Activated CD8-positive, alpha-beta memory T cell treated with anti-CD3 and anti-CD28 coated beads, Interleukin-2, amount 10 ng/mL, durations not matched to agents 7 days and 5 days (primary cell): ENCODE measurements at regions not wholly inside any gene's neighbourhood (a gene's known extent, or its start where the extent isn't known, plus 50 kb on each side); places are given as distances from the start of the nearest gene placed in this dataset.
"Not testable (repeated sequence)": the region's sequence is repeated elsewhere in the genome, so short reads cannot be mapped to it uniquely, and the experiment has no call there.

Source experiments
- ATAC-seq: fragments of 150-1000 bp; cut with Tn5 transposase; one replicate; pipeline ENCODE4 v1.10.0; 2021; ENCODE audit warnings: moderate library complexity
- CTCF ChIA-PET: fragments of 350-600 bp; sonication (Branson Sonifier 250); formaldehyde crosslinking; loops from one replicate; lab custom pipeline; 2021; ENCODE audit warnings: antibody characterized with exemption; lab: Charles Lee
- DNase-seq: peaks from one replicate; pipeline ENCODE4 v3.0.0-alpha.2; 2020
- H3K27ac Mint-ChIP-seq: one replicate; pipeline ENCODE4 v1.8.0; 2021; ENCODE audit warnings: mild to moderate bottlenecking, mixed read lengths
- H3K27me3 Mint-ChIP-seq: one replicate; pipeline ENCODE4 v1.8.0; 2021; ENCODE audit warnings: mixed read lengths
- H3K36me3 Mint-ChIP-seq: one replicate; pipeline ENCODE4 v1.8.0; 2021; ENCODE audit warnings: mild to moderate bottlenecking, mixed read lengths
- H3K4me1 Mint-ChIP-seq: one replicate; pipeline ENCODE4 v1.8.0; 2021; ENCODE audit warnings: mixed read lengths
- H3K4me3 Mint-ChIP-seq: one replicate; pipeline ENCODE4 v1.8.0; 2021; ENCODE audit warnings: mild to moderate bottlenecking, moderate library complexity, mixed read lengths
- H3K9me3 Mint-ChIP-seq: one replicate; pipeline ENCODE4 v1.8.0; 2022; ENCODE audit warnings: low read depth, mixed read lengths

DNA sequence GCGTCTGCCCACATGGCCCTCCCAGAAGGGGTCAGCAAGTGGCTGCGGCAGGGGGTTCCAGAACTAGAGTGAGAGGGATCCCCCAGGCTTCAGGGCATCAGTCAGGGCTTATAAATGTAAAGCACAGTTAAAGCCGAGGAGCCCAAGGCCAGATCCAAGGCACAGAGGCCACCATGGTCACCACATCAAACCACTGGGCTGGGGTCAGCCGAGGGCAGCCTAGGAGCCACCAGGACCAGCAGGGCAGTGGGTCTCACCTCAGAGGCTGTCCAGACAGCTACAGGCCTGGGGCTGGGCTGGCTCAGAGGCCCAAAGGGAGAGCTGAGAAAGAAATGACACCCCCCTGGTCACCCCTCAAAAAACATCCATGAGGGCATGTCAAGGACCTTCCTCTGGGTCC is 188.5 kb downstream of the INHBB start:
- Mint-ChIP-seq H3K9me3 (no peaks in the 10 kb centered on the region), H3K36me3 (no peaks in the 10 kb centered on the region), H3K27ac (no peak overlapping the region), H3K27me3 (no peaks in the 10 kb centered on the region), H3K4me3 (no peak overlapping the region), H3K4me1 (no peaks in the 10 kb centered on the region)
- CTCF ChIA-PET = no interaction called here
- ATAC-seq = no peak
- DNase-seq = no peak

DNA sequence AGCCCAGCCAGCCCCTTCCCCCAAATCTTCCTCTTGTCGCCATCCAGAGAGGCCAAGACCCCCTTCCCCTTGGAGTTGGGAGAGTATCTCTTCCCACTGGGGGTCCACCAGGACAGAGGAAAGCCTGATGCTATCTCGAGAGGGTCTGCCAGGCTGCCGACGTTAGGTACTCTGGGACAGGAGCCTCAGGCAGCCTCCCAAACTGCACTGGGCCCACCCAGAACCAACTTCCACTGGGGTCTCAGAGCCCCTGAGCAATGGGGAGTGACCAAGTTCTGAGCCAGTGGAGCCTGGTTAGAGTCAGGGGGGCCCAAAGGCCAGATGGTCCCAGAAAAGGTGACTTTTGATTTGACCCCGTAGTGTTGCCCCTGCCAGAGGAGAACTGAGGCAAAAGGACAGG is 189.1 kb downstream of the INHBB start:
- no peak overlapping the region for H3K4me3 Mint-ChIP-seq
- ATAC-seq (no peak), DNase-seq (no peak)
- no peaks in the 10 kb centered on the region for H3K9me3 Mint-ChIP-seq
- H3K27me3 Mint-ChIP-seq = no peaks in the 10 kb centered on the region
- no peak overlapping the region for H3K27ac Mint-ChIP-seq
- no peaks in the 10 kb centered on the region for H3K4me1 Mint-ChIP-seq
- no peaks in the 10 kb centered on the region for H3K36me3 Mint-ChIP-seq
- CTCF ChIA-PET = no interaction called here

DNA sequence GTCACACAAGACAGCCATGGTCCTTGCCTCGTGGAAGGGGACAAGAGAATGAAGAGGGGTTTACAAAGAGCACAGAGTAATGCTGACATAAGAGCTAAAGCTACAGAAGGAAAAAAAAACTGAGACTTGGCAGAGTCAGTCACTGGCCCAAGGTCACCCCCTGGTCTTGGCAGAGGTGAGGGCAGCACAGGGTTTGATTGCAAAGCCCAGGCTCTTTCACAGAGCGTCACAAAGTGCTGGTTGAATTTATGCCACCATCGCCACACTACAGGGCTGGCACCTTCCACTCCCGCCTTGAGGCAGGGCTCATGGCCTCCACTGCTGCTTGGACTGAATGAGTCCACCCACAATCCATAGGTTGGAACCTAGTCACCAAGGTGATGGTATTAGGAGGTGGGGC is 190.2 kb downstream of the INHBB start:
- Mint-ChIP-seq H3K9me3 (no peaks in the 10 kb centered on the region), H3K4me1 (no peaks in the 10 kb centered on the region), H3K36me3 (no peaks in the 10 kb centered on the region), H3K27me3 (no peaks in the 10 kb centered on the region), H3K27ac (no peak overlapping the region), H3K4me3 (no peak overlapping the region)
- CTCF ChIA-PET = no interaction called here
- no peak for DNase-seq
- no peak for ATAC-seq

DNA sequence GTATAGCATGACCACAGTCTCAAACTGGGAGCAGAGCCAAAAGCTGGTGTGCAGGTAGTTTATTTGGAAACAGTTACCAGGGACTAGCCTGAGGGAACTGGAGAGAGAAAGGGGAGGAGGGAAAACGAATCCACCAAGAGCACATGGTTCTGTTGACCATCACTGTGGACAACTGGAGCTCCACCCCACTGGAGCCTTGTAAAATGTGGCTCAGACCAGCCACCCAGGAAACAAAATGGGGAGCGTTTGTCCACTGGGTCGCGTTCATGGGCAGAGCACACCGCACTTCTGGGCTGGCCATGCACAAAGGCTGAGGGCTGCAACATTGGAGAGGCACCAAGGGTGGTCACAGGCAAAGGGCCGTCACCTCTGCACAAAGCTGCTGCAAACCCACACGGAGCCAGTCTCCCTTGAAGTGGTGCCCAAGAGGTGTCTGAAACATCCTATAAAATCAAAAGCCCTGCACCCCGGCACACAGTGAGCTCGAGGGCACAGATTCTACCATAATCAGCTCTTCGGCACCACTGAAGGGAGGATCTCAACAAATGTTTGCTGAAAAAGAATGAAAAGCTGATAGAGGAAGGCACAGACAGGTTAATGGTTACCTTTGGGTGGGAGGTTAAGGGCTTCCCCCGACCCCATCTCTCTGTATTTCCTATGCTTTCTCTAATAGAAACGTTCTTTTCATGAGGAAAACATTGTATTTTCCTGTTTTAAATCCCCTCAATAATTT is 192.9 kb downstream of the INHBB start:
- DNase-seq (no peak), ATAC-seq (no peak)
- no peak overlapping the region for H3K27ac Mint-ChIP-seq
- H3K9me3 Mint-ChIP-seq = no peaks in the 10 kb centered on the region
- no peaks in the 10 kb centered on the region for H3K36me3 Mint-ChIP-seq
- CTCF ChIA-PET = no interaction called here
- H3K4me1 Mint-ChIP-seq = no peaks in the 10 kb centered on the region
- peaks cover 3% of the 10 kb centered on the region for H3K27me3 Mint-ChIP-seq
- no peak overlapping the region for H3K4me3 Mint-ChIP-seq

DNA sequence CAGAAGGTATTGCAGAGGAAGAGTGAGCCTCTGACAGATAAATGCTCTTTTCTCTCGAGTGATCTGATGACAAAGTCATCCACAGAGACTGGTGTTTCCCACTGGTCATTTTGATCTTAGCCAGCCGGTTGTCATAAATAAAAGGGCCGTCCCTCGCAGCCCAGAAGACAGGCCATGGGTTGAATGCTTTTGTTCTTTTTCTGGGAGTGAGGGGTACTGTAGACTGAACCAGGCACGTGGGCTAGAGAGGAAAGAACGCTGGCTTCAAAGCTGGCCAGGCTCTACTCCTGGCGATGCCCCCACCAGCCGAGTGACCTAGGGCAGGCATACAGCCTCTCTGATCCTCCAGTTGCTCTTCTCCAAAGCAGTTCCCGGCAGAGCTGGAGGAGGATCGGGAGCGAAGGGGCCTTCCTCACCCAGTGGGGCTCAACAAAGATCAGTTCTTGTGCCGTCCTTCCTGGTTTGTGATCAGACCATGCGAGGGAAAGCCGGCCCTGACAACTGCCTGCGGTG is 193.5 kb downstream of the INHBB start:
- no peak overlapping the region for H3K4me3 Mint-ChIP-seq
- no peak overlapping the region for H3K27ac Mint-ChIP-seq
- no peaks in the 10 kb centered on the region for H3K9me3 Mint-ChIP-seq
- CTCF ChIA-PET = no interaction called here
- ATAC-seq (no peak), DNase-seq (no peak)
- H3K4me1 Mint-ChIP-seq = no peaks in the 10 kb centered on the region
- H3K36me3 Mint-ChIP-seq = no peaks in the 10 kb centered on the region
- H3K27me3 Mint-ChIP-seq = peaks cover 3% of the 10 kb centered on the region

DNA sequence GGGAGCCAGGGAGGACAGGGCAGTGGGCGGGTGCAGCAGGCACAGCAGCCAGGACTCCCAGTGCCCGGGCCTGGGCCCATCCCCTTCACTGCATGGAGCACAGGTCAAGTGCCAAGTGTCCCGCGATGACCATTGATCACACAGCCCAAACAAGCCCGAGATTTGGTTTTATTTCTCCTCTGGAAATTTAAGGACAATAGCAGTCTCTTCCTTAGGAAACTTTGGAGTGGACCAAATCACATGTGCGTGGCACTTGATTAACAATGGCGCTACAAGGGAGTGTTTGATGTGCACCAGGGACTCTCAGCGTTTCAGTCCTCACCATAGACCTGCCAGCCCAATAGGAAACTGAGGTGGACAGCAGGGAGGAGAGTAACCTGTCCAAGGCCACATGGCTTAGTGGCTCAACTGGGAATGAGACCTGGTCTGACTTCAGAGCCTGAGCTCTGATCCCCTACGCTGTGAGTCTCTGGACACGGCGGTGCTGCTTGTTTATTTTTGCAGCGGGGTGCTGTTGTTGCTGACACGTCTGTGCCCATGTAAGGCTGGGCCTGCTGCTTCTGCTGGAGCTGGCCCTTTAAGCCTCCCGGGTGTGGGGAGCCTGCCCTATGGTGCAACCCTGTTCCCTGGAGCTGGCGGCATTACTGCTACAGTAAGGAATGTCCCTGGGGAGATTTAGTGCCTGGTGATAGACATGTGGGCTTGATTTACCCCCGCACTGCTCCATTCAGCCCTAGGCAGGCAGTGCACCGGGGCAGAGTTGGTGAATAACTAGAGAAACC is 194.2 kb downstream of the INHBB start:
- CTCF ChIA-PET = no interaction called here
- no peak overlapping the region for H3K27ac Mint-ChIP-seq
- no peak overlapping the region for H3K4me3 Mint-ChIP-seq
- H3K27me3 Mint-ChIP-seq = peaks cover 3% of the 10 kb centered on the region
- no peak for DNase-seq
- ATAC-seq = no peak
- no peaks in the 10 kb centered on the region for H3K4me1 Mint-ChIP-seq
- no peaks in the 10 kb centered on the region for H3K9me3 Mint-ChIP-seq
- no peaks in the 10 kb centered on the region for H3K36me3 Mint-ChIP-seq

DNA sequence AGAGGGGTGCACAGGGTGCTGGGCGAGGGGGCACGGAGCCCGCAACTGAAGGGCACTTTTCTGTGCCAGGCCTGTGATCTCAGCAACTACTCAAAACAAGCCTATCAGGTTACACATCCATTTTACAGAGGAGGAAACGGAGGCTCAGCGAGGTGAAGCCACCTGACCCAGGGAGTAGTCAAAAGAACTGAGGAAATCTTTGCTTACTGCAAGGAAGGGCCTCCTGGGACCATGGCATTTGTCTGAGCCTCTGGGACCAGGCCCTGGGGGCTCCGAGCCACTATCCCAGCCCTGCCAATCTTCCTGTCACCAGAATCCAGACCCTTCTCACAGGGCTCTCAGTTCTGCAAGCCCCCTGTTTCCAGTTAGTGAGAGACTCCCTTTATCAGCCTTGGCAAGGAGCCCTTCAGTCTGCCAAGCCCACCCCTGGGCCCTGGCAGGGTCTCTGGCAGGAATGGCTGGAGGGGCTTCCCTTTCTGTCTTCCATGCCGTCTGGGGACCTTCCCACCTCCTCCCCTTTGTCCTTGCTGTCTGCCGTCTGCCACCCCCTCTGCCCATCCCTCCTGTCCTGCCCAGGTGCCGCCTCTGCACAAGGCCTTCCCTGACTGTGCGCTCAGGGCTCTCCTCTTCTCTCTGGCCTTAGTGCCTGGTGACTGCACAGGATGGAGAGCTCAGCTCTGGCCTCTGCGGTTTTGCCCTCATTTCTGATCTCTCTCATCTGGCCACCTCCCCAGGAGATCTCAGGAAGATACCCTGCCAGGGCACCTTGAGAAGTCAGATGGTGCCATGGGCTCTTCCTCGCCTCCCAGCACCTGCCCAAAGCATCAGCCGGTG is 194.7 kb upstream of the GLI2 start:
- ATAC-seq = no peak
- no peaks in the 10 kb centered on the region for H3K4me1 Mint-ChIP-seq
- no peak overlapping the region for H3K27ac Mint-ChIP-seq
- no peaks in the 10 kb centered on the region for H3K9me3 Mint-ChIP-seq
- no peak for DNase-seq
- CTCF ChIA-PET = no interaction called here
- no peak overlapping the region for H3K4me3 Mint-ChIP-seq
- H3K27me3 Mint-ChIP-seq = peaks cover 3% of the 10 kb centered on the region
- no peaks in the 10 kb centered on the region for H3K36me3 Mint-ChIP-seq

DNA sequence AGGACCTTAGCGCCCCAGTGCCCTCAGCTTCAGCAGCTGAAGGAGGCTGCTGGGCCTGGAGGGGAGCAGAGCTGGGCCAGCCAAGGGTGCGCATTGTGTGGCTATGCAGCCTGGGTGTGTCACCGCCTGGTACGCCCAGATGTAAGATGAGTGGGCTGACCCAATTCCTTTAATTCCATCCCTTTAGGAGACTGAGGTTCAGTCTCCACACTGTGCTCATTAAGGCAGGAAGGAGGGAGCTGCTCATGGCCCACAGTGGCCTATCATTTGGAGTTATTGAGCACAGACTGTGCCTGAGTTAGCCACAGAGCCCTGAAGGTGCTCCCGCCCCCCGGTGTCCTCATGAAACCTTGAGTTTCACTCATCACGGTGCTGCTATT is 194.1 kb upstream of the GLI2 start:
- Mint-ChIP-seq H3K4me3 (no peak overlapping the region), H3K4me1 (no peaks in the 10 kb centered on the region), H3K36me3 (no peaks in the 10 kb centered on the region), H3K27ac (no peak overlapping the region), H3K27me3 (peaks cover 3% of the 10 kb centered on the region), H3K9me3 (no peaks in the 10 kb centered on the region)
- no peak for DNase-seq
- ATAC-seq = no peak
- CTCF ChIA-PET = no interaction called here

DNA sequence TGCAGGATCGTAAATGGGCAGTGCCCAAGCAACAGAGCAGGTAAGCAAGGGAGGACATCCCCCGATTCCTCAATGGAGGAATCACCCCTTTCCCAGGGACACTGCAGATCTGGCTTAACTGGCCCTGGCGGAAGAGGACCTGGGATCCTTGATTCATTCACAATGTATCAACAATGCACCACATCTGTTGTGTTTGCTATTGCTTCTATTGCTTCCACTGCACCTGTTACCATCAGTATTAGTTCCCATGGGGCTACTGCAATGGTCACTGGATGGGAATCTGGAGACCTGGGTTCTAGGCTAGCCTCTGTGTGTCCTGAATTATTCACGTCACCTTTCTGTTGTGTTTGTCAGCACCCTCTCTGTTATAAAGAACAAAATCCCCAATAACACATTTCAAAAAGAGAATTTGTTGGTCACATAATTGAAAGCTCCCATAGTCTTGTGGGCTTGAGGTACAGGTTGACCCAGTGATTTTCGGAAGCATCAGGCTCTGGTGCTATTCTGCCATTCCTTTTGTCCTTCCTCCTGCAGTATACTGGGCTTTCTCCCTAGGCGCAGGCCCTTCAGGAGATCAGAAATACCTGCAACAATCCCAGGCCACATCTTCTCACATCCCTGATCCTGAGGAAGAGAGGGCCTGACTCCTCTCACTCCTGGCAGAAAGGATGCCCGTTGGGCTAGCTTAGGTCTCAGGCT is 193.5 kb upstream of the GLI2 start:
- Mint-ChIP-seq H3K4me1 (no peaks in the 10 kb centered on the region), H3K36me3 (no peaks in the 10 kb centered on the region), H3K27me3 (peaks cover 3% of the 10 kb centered on the region), H3K27ac (no peak overlapping the region), H3K4me3 (no peak overlapping the region), H3K9me3 (no peaks in the 10 kb centered on the region)
- no peak for DNase-seq
- no peak for ATAC-seq
- CTCF ChIA-PET = interaction anchor here (0.9 to 1.0 kb wide), 2 partner anchors 11 to 141 kb away, joined by 3 to 4 read pairs; no protein-coding TSS in a partner anchor

DNA sequence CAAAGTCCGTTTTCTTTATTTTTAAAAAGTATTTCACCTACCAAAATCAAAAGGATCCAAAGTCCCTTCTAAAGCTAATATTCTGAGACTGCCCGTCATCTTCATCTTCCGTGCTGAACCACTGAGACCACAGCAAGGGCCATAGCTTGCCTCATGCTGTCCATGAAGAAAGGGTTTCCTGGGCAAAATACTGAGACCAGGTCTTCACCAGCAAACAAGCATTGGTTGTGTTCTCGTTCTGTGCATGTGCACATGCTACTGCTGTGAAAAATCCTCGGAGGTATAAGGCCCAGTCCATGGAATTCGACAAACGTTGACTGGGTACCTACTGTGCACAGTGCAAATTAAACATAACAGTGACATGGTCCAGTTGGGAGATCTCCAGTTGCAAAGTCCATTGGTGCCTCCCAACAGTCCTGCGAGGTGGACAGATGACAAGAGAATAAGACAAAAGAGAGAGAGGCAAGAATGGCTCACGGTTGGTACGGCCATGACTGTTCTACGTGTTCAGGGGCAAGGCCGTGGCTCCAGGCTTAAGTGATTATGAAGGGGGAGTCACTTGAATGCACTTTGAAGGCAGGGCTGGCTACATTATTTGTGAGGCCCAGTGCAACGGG is 192.6 kb upstream of the GLI2 start:
- DNase-seq = no peak
- Mint-ChIP-seq H3K36me3 (no peaks in the 10 kb centered on the region), H3K4me1 (no peaks in the 10 kb centered on the region), H3K4me3 (no peak overlapping the region), H3K27me3 (peaks cover 3% of the 10 kb centered on the region), H3K9me3 (no peaks in the 10 kb centered on the region), H3K27ac (no peak overlapping the region)
- ATAC-seq = no peak
- CTCF ChIA-PET = interaction anchor here (0.9 to 1.0 kb wide), 2 partner anchors 10 to 140 kb away, joined by 3 to 4 read pairs; no protein-coding TSS in a partner anchor

DNA sequence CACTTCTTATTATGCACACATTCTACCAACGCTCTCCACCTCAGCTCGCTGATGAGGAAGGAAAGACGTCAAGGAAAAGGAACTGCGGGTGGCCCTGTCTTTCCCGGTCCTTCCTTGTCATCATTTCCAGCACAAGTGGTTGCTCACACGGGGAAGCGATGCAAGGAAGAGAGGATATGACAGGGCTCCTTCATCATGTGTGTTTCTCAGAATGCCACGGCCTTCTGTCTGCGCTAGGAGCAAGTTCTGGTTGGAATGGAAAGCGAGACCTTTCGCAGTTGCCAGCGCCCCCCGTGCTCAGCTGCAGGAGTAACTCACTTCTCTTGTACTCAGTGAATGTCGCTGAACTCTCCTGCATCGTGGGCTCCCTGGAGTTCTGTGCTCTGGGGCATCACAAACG is 191.8 kb upstream of the GLI2 start:
- Mint-ChIP-seq H3K4me1 (no peaks in the 10 kb centered on the region), H3K9me3 (no peaks in the 10 kb centered on the region), H3K36me3 (no peaks in the 10 kb centered on the region), H3K4me3 (no peak overlapping the region), H3K27ac (no peak overlapping the region), H3K27me3 (peaks cover 3% of the 10 kb centered on the region)
- CTCF ChIA-PET = no interaction called here
- DNase-seq (no peak), ATAC-seq (no peak)

DNA sequence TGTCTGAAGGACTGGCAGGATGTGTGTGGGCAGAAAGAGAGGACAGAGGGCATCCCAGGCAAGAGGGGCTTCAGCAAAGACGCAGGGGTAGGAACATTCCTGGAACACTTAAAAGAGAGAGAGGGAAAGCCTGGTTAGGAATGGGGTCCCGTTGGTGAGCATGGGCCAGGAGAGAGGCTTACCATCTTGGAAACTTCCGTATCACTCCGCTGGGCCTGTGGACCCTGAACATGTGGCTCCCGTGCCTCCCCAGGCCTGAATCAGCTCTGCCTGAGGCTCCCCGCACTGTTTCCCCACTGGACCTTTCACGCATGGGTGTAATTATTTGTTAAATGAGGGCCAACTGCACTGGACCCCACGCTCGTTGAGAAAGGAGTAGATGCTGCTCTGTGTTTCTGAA is 191.1 kb upstream of the GLI2 start:
- Mint-ChIP-seq H3K4me3 (no peak overlapping the region), H3K9me3 (no peaks in the 10 kb centered on the region), H3K36me3 (no peaks in the 10 kb centered on the region), H3K27me3 (peaks cover 3% of the 10 kb centered on the region), H3K27ac (no peak overlapping the region), H3K4me1 (no peaks in the 10 kb centered on the region)
- ATAC-seq = no peak
- CTCF ChIA-PET = no interaction called here
- no peak for DNase-seq

DNA sequence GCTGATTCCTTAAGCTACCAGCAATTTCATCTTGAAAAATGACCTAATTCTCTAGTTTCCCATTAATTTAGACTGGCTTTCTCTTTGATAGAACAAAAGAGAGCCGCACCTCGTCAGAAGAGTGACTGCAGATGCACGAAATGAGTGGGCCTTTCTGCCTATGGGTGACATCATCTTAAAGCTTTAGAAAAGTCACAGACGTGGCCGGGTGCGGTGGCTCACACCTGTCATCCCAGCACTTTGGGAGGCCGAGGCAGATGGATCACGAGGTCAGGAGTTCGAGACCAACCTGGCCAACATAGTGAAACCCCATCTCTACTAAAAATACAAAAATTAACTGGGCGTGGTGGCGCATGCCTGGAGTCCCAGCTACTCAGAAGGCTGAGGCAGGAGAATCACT is 190.7 kb upstream of the GLI2 start:
- H3K27me3 Mint-ChIP-seq, H3K4me3 Mint-ChIP-seq: not testable (repeated sequence)

More for the DNA sequence above, 190.7 kb upstream of the GLI2 start:
- H3K4me1 Mint-ChIP-seq, ATAC-seq, H3K9me3 Mint-ChIP-seq, H3K27ac Mint-ChIP-seq, CTCF ChIA-PET, DNase-seq, H3K36me3 Mint-ChIP-seq: not testable (repeated sequence)
